Hepatocyte (in vitro differentiated cells): ENCODE measurements at regions not wholly inside any gene's neighbourhood (a gene's known extent, or its start where the extent isn't known, plus 50 kb on each side); places are given as distances from the start of the nearest gene placed in this dataset.

ENCODE experiments used
- DNase-seq: peaks from one replicate; pipeline ENCODE4 v3.0.0-alpha.2; 2016; ENCODE audit warnings: low spot score
- H2AFZ ChIP-seq: fragments of 200-600 bp; sonication (generic); 2 replicates; pipeline ENCODE4 v1.6.0; 2016; ENCODE audit warnings: antibody characterized with exemption, mild to moderate bottlenecking
- H3K27ac ChIP-seq: fragments of 200-600 bp; sonication (generic); 2 replicates; pipeline ENCODE4 v1.5.1; 2016; ENCODE audit warnings: mild to moderate bottlenecking
- H3K27me3 ChIP-seq: fragments of 200-600 bp; sonication (generic); 2 replicates; pipeline ENCODE4 v1.6.1; 2016
- H3K36me3 ChIP-seq: fragments of 200-600 bp; sonication (generic); replicated peaks from 2 replicates; pipeline ENCODE4 v1.5.1; 2016; ENCODE audit warnings: low read depth; ENCODE audit not compliant: insufficient read depth
- H3K4me1 ChIP-seq: fragments of 200-600 bp; sonication (generic); 2 replicates; pipeline ENCODE4 v1.5.1; 2016; ENCODE audit warnings: mild to moderate bottlenecking, moderate library complexity; ENCODE audit not compliant: insufficient read depth
- H3K4me2 ChIP-seq: fragments of 200-600 bp; sonication (generic); 2 replicates; pipeline ENCODE4 v1.6.0; 2016
- H3K4me3 ChIP-seq: fragments of 200-600 bp; sonication (generic); 2 replicates; pipeline ENCODE4 v1.5.1; 2016; ENCODE audit warnings: mild to moderate bottlenecking
- H3K79me2 ChIP-seq: fragments of 200-600 bp; sonication (generic); 2 replicates; pipeline ENCODE4 v1.6.0; 2017; ENCODE audit warnings: mild to moderate bottlenecking
- H3K9me2 ChIP-seq: fragments of 200-600 bp; sonication (generic); replicated peaks from 2 replicates; pipeline ENCODE4 v1.6.0; 2017; ENCODE audit warnings: mild to moderate bottlenecking; ENCODE audit not compliant: insufficient read depth
- H3K9me3 ChIP-seq: fragments of 200-600 bp; sonication (generic); 2 replicates; pipeline ENCODE4 v1.5.1; 2016; ENCODE audit warnings: low read depth, mild to moderate bottlenecking
- H4K20me1 ChIP-seq: fragments of 200-600 bp; sonication (generic); 2 replicates; pipeline ENCODE4 v1.6.0; 2016; ENCODE audit warnings: mild to moderate bottlenecking; ENCODE audit not compliant: insufficient read depth, poor library complexity, severe bottlenecking
- EZH2 ChIP-seq: fragments of 200-600 bp; sonication (generic); IDR thresholded peaks from 2 replicates; pipeline ENCODE4 v1.6.1; 2016; ENCODE audit warnings: antibody characterized with exemption, mild to moderate bottlenecking, borderline replicate concordance
- EZH2phosphoT487 ChIP-seq: fragments of 200-600 bp; sonication (generic); IDR thresholded peaks from one replicate; pipeline ENCODE4 v1.6.1; 2018; ENCODE audit warnings: antibody characterized with exemption, mild to moderate bottlenecking, low read depth, moderate library complexity; ENCODE audit not compliant: unreplicated experiment, severe bottlenecking
- WGBS: methylation state at CpG from one replicate; pipeline ENCODE4 v1.1.6; 2016; ENCODE audit warnings: low lambda C conversion rate; ENCODE audit errors: missing lambda C conversion rate; 5-methylcytosine and 5-hydroxymethylcytosine counted together
- TF ChIP-seq, protein P1 (sequence below): fragments of 200-600 bp; sonication (generic); IDR thresholded peaks from 2 replicates; pipeline ENCODE4 v1.5.1; 2016; ENCODE audit warnings: antibody characterized with exemption, mild to moderate bottlenecking; ENCODE audit not compliant: poor library complexity

DNA sequence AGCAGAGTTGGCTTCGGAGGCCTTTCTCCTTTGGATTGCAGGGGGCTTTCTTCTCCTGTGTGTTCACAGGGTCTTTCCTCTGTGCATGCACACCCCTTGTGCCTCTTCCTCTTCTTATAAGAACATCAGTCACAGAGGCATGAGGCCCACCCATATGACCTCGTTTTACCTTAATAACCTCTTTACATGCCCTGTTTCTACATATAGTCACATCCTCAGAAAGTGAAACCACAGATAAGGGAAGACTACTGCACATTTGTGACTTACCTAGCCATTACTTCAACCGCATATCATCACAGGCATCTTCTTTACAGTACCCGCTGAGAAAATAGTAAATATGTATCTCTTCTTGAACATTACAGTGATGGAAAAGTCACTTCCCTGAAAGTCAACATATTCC is 204.9 kb upstream of the TARS1 start:
- DNase-seq, result no peak
- WGBS, result 91% methylated on average over 4 of the region's 4 CpGs
- Histone ChIP-seq H3K4me3 (no peak overlapping the region), H2AFZ (no peak overlapping the region), H3K27me3 (no peaks in the 10 kb centered on the region), H3K4me1 (peaks cover 14% of the 10 kb centered on the region), H3K79me2 (no peaks in the 10 kb centered on the region), H3K36me3 (no peaks in the 10 kb centered on the region), H4K20me1 (no peaks in the 10 kb centered on the region), H3K4me2 (no peak overlapping the region), H3K9me2 (no peaks in the 10 kb centered on the region), H3K9me3 (no peaks in the 10 kb centered on the region), H3K27ac (no peak overlapping the region)
- no peak for TF ChIP-seq EZH2
- no peak for TF ChIP-seq EZH2phosphoT487
- TF ChIP-seq, protein P1, sequence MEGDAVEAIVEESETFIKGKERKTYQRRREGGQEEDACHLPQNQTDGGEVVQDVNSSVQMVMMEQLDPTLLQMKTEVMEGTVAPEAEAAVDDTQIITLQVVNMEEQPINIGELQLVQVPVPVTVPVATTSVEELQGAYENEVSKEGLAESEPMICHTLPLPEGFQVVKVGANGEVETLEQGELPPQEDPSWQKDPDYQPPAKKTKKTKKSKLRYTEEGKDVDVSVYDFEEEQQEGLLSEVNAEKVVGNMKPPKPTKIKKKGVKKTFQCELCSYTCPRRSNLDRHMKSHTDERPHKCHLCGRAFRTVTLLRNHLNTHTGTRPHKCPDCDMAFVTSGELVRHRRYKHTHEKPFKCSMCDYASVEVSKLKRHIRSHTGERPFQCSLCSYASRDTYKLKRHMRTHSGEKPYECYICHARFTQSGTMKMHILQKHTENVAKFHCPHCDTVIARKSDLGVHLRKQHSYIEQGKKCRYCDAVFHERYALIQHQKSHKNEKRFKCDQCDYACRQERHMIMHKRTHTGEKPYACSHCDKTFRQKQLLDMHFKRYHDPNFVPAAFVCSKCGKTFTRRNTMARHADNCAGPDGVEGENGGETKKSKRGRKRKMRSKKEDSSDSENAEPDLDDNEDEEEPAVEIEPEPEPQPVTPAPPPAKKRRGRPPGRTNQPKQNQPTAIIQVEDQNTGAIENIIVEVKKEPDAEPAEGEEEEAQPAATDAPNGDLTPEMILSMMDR, result no peak

DNA sequence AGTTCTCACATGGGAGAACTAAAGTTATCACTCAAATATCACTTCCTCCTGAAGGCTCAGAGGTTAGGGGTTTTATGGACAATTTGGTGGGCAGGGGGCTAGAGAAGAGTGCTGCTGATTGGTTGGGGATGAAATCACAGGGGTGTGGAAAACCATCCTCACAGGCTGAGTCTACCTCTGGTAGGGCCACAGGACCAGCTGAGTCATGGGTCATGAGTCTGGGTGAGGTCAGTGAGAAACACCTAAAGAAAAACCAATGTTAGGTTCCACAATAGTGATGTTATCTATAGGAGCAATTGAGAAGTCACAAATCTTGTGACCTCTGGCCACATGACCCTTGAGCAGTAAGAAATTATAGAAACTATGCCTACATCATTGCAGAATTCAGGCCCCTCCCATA is 203.3 kb upstream of the TARS1 start:
- DNase-seq, result no peak
- no peaks in the 10 kb centered on the region for H3K9me3 ChIP-seq

DNA sequence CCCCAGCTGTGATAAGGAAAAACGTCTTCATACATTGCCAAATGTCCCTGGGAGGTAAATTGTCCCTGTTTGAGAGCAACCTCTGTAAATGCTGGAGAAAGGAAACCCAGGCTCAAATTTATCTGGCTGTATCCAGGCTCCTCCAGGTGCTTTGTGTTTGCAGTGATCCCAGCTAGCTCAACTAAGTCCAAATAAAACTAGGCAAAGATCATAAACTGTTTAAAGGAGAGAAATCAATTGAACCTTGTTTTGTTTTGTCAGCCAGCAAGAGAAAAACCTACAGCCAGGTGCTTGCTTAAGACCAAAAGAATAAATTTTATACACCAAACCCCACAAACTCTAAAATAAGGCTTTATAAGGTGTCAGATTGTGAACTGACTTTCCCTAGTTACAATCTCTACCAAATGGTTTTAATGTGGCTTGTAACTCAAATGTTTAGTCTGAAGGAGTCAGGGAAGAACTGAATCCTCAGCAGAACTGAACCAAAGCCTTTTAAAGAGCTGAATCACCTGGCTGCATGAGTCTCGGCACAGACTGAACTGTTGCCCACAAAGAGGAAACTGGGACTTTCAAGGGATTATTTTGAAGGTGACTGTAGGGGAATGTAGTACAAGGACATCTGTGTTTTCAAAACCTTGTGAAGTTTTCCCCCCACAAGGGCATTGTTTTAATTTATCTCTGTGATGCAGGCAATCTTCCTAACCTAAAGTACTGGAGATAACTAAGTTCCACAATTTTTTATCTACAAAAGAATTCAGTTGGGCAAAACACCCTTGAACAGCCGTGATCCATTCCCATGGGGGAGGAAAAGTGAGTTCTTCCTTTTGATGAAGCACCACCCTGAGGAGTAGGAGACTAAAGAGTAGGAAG is 201.7 kb upstream of the TARS1 start:
- Histone ChIP-seq H3K9me3 (no peaks in the 10 kb centered on the region), H3K4me3 (no peak overlapping the region), H3K27me3 (no peaks in the 10 kb centered on the region), H3K4me1 (peaks cover 4% of the 10 kb centered on the region), H2AFZ (no peak overlapping the region), H3K9me2 (no peaks in the 10 kb centered on the region), H4K20me1 (no peaks in the 10 kb centered on the region), H3K27ac (no peak overlapping the region), H3K4me2 (no peak overlapping the region), H3K36me3 (no peaks in the 10 kb centered on the region), H3K79me2 (no peaks in the 10 kb centered on the region)
- WGBS, result 14% methylated on average over 3 of the region's 3 CpGs
- peak; percentile 24 for DNase-seq
- TF ChIP-seq EZH2phosphoT487 (peak; percentile 63), EZH2 (no peak)
- TF ChIP-seq, protein P1, result no peak

More for the DNA sequence above, 203.3 kb upstream of the TARS1 start:
- Histone ChIP-seq H3K4me1 (peaks cover 8% of the 10 kb centered on the region), H3K27me3 (no peaks in the 10 kb centered on the region), H3K9me2 (no peaks in the 10 kb centered on the region), H4K20me1 (no peaks in the 10 kb centered on the region), H3K4me3 (no peak overlapping the region), H3K4me2 (no peak overlapping the region), H3K27ac (no peak overlapping the region), H3K36me3 (no peaks in the 10 kb centered on the region), H2AFZ (no peak overlapping the region), H3K79me2 (no peaks in the 10 kb centered on the region)
- TF ChIP-seq EZH2phosphoT487 (no peak), EZH2 (no peak)
- TF ChIP-seq, protein P1, result no peak
